ENCODE measurements at regions not wholly inside any gene's neighbourhood (a gene's known extent, or its start where the extent isn't known, plus 50 kb on each side); places are given as distances from the start of the nearest gene placed in this dataset.

GRCh38 chr5:2550509-2550908 is 201.0 kb downstream of the IRX2 start:
- Histone ChIP-seq H3K9ac (ENCODE audit: low read length) (no peak overlapping the region), H3K4me2 (ENCODE audit: low read depth, low read length) (no peak overlapping the region), H3K36me3 (replicated peaks; ENCODE audit: insufficient read depth, low read length) (no peaks in the 10 kb centered on the region), H3K9me2 (replicated peaks; ENCODE audit: insufficient read depth, low read length) (no peaks in the 10 kb centered on the region), H3K27me3 (replicated peaks; ENCODE audit: insufficient read depth, low read length) (no peaks in the 10 kb centered on the region), H2AFZ (ENCODE audit: low read length) (no peak overlapping the region), H3K9me3 (replicated peaks; ENCODE audit: insufficient read depth, low read length) (no peaks in the 10 kb centered on the region), H3K4me1 (ENCODE audit: low read length) (no peaks in the 10 kb centered on the region), H3K79me2 (ENCODE audit: low read length) (no peaks in the 10 kb centered on the region), H3K27ac (ENCODE audit: low read length) (no peak overlapping the region), H4K20me1 (ENCODE audit: insufficient read depth, low read length) (no peaks in the 10 kb centered on the region), H3K4me3 (ENCODE audit: low read length) (no peak overlapping the region), H3F3A (ENCODE audit: insufficient read depth, low read length) (no peaks in the 10 kb centered on the region)
- TF ChIP-seq EZH2 (optimal IDR thresholded peaks at IDR 0.05; ENCODE audit: low read depth, low read length), result no peak
- TF ChIP-seq CTCF (IDR thresholded peaks at IDR 0.05; ENCODE audit: low read length), result no peak
- no peak for TF ChIP-seq EZH2phosphoT487 (IDR thresholded peaks at IDR 0.05; ENCODE audit: low read length)
- no peak for DNase-seq

GRCh38 chr5:2549900-2550299 is 201.6 kb downstream of the IRX2 start:
- Histone ChIP-seq H3K4me2 (ENCODE audit: low read depth, low read length) (no peak overlapping the region), H3K79me2 (ENCODE audit: low read length) (no peaks in the 10 kb centered on the region), H3K9me2 (replicated peaks; ENCODE audit: insufficient read depth, low read length) (no peaks in the 10 kb centered on the region), H3K27me3 (replicated peaks; ENCODE audit: insufficient read depth, low read length) (no peaks in the 10 kb centered on the region), H4K20me1 (ENCODE audit: insufficient read depth, low read length) (no peaks in the 10 kb centered on the region), H3K9ac (ENCODE audit: low read length) (no peak overlapping the region), H3K4me3 (ENCODE audit: low read length) (no peak overlapping the region), H2AFZ (ENCODE audit: low read length) (no peak overlapping the region), H3K4me1 (ENCODE audit: low read length) (no peaks in the 10 kb centered on the region), H3K36me3 (replicated peaks; ENCODE audit: insufficient read depth, low read length) (no peaks in the 10 kb centered on the region), H3F3A (ENCODE audit: insufficient read depth, low read length) (no peaks in the 10 kb centered on the region), H3K27ac (ENCODE audit: low read length) (no peak overlapping the region), H3K9me3 (replicated peaks; ENCODE audit: insufficient read depth, low read length) (no peaks in the 10 kb centered on the region)
- no peak for DNase-seq
- TF ChIP-seq EZH2phosphoT487 (IDR thresholded peaks at IDR 0.05; ENCODE audit: low read length) (no peak), EZH2 (optimal IDR thresholded peaks at IDR 0.05; ENCODE audit: low read depth, low read length) (no peak), CTCF (IDR thresholded peaks at IDR 0.05; ENCODE audit: low read length) (no peak)

- H2AFZ ChIP-seq (ENCODE audit: low read length), result no peak overlapping the region
- TF ChIP-seq EZH2phosphoT487 (IDR thresholded peaks at IDR 0.05; ENCODE audit: low read length), result no peak
- no peak for TF ChIP-seq CTCF (IDR thresholded peaks at IDR 0.05; ENCODE audit: low read length)
- TF ChIP-seq EZH2 (optimal IDR thresholded peaks at IDR 0.05; ENCODE audit: low read depth, low read length), result no peak
- H3K9me2 ChIP-seq (replicated peaks; ENCODE audit: insufficient read depth, low read length), result no peaks in the 10 kb centered on the region
- H3F3A ChIP-seq (ENCODE audit: insufficient read depth, low read length), result no peaks in the 10 kb centered on the region
- H4K20me1 ChIP-seq (ENCODE audit: insufficient read depth, low read length), result no peaks in the 10 kb centered on the region
- H3K27ac ChIP-seq (ENCODE audit: low read length), result no peak overlapping the region
- H3K9ac ChIP-seq (ENCODE audit: low read length), result no peak overlapping the region
- DNase-seq, result no peak
- H3K4me1 ChIP-seq (ENCODE audit: low read length), result no peaks in the 10 kb centered on the region
- no peak overlapping the region for H3K4me3 ChIP-seq (ENCODE audit: low read length)
- peaks cover 3% of the 10 kb centered on the region; the same call in 1 of the 2 replicates for H3K9me3 ChIP-seq (replicated peaks; ENCODE audit: insufficient read depth, low read length)
- H3K79me2 ChIP-seq (ENCODE audit: low read length), result no peaks in the 10 kb centered on the region
- no peak overlapping the region for H3K4me2 ChIP-seq (ENCODE audit: low read depth, low read length)
- no peaks in the 10 kb centered on the region for H3K27me3 ChIP-seq (replicated peaks; ENCODE audit: insufficient read depth, low read length)
- no peaks in the 10 kb centered on the region for H3K36me3 ChIP-seq (replicated peaks; ENCODE audit: insufficient read depth, low read length)
Measured at GRCh38 chr5:2549354-2549753, 202.1 kb downstream of the IRX2 start.
